ENCODE measurements at regions not wholly inside any gene's neighbourhood (a gene's known extent, or its start where the extent isn't known, plus 50 kb on each side); places are given as distances from the start of the nearest gene placed in this dataset.
"Not testable (repeated sequence)": the region's sequence is repeated elsewhere in the genome, so short reads cannot be mapped to it uniquely, and the experiment has no call there.

DNA sequence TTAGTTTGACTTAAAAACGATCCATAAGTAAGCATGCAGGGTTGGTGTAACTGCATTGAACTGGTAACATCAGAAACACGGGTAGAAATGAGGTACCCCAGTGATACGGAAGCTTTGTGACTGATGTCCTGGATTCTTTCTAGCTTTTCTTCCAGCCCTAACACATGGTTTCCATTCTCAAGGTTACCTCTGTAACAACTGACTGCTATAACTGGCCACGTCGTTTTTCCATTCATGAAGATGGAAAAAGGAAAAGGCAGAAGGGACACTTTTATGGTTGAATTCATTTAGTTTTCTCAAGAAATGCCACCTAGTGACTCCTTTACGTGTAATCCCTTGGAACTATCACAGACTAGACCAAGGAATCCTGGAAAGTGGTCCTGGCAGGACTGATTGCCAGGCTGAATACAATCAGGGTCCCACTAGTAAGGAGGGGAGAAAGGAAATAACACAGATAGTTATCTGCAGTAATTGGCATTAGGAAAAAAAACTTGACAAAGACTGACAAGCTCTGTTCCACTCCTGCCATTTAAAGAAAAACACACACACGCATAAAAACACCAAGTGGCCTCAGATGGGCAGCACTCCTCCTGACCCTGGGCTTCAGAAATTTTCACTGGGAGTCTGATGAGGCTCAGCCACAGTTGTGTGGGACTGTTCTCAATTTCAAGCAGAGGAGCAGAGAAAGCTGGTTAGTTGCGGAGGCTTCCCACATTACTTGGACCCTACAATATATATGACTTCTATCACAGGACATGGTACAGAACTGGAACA, 77.5 kb upstream of the ZNF169 start:
- Mint-ChIP-seq H3K27ac (peak overlapping the region; percentile 68), H3K27me3 (ENCODE audit: insufficient read depth) (no peaks in the 10 kb centered on the region; the same call in none of the 2 replicates), H3K4me3 (peak overlapping the region; percentile 26; the same call in 1 of the 2 replicates), H3K4me1 (ENCODE audit: low read depth) (peaks cover 31% of the 10 kb centered on the region), H3K9me3 (0 out of 2 replicates have a peak, but pooled peaks cover 1% of the 10 kb centered on the region), H3K36me3 (ENCODE audit: low read depth) (peaks cover 68% of the 10 kb centered on the region)
- DNase-seq: no peak
- TF ChIP-seq, protein P1, sequence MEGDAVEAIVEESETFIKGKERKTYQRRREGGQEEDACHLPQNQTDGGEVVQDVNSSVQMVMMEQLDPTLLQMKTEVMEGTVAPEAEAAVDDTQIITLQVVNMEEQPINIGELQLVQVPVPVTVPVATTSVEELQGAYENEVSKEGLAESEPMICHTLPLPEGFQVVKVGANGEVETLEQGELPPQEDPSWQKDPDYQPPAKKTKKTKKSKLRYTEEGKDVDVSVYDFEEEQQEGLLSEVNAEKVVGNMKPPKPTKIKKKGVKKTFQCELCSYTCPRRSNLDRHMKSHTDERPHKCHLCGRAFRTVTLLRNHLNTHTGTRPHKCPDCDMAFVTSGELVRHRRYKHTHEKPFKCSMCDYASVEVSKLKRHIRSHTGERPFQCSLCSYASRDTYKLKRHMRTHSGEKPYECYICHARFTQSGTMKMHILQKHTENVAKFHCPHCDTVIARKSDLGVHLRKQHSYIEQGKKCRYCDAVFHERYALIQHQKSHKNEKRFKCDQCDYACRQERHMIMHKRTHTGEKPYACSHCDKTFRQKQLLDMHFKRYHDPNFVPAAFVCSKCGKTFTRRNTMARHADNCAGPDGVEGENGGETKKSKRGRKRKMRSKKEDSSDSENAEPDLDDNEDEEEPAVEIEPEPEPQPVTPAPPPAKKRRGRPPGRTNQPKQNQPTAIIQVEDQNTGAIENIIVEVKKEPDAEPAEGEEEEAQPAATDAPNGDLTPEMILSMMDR (IDR thresholded peaks at IDR 0.05): no peak

DNA sequence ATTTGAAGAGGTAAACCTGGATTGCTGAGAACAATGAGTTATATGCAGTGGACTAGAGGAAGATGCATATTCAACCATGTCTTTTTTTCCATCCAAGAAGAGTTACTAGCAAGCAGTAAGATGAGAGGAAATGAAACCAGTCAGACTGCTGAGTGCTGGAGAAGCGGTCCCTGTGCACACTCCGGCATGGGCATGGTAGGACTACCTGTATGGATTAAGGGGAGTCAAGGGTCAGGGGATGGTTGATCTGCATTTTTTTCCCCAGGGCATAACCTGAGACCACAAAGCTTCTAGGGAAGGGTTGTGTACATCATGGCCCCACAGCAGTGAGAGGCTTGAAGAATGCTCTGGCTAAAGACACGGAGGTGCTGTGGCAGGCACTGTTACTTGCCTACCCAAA, 76.6 kb upstream of the ZNF169 start:
- H3K27ac Mint-ChIP-seq: 0 out of 2 replicates have a peak overlapping the region, but pooled peaks have one; percentile 54
- H3K9me3 Mint-ChIP-seq: peaks cover 10% of the 10 kb centered on the region
- H3K27me3 Mint-ChIP-seq (ENCODE audit: insufficient read depth): no peaks in the 10 kb centered on the region; the same call in 1 of the 2 replicates
- TF ChIP-seq, protein P1 (IDR thresholded peaks at IDR 0.05): no peak
- no peak for DNase-seq
- peaks cover 22% of the 10 kb centered on the region for H3K4me1 Mint-ChIP-seq (ENCODE audit: low read depth)
- H3K4me3 Mint-ChIP-seq: no peak overlapping the region
- peaks cover 68% of the 10 kb centered on the region for H3K36me3 Mint-ChIP-seq (ENCODE audit: low read depth)

DNA sequence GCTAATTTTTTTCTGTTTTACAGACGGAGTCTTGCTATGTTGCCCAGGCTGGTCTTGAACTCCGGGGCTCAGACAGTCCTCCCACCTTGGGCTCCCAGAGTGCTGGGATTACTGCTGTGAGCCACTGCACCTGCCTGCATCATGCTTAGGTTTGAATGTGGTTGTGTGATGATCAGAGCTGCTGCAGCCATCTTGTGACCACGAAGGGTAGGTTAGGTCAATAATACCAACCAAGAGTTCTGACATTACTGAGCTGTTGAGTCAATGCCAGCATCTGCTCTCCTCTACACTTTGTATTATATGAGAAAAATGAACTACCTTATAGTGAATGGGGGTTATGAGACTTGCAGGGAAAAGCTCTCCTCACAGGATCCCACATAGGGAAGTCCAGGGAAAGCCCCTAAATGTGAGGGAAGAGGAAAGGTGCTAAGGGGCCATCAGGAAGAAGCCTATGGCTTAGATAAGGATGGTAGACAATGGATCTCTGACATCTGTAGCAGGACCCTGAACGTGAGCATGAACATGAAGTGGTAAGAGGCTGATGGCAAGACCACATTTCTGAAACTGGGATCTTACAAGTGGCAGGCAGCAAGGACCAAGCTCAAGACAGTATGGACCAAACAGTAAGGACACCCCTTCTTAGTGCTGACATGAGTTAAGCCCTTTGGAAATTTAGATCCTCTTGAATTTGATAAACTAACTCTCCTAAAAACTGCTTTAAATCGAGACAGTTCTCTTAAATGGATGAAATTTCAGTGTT, 75.7 kb upstream of the ZNF169 start:
- peaks cover 76% of the 10 kb centered on the region for H3K36me3 Mint-ChIP-seq (ENCODE audit: low read depth)
- DNase-seq: no peak
- H3K9me3 Mint-ChIP-seq: peaks cover 18% of the 10 kb centered on the region
- H3K4me3 Mint-ChIP-seq: no peak overlapping the region
- no peak overlapping the region for H3K27ac Mint-ChIP-seq
- no peaks in the 10 kb centered on the region; the same call in none of the 2 replicates for H3K27me3 Mint-ChIP-seq (ENCODE audit: insufficient read depth)
- peaks cover 19% of the 10 kb centered on the region for H3K4me1 Mint-ChIP-seq (ENCODE audit: low read depth)
- TF ChIP-seq, protein P1 (IDR thresholded peaks at IDR 0.05): no peak

DNA sequence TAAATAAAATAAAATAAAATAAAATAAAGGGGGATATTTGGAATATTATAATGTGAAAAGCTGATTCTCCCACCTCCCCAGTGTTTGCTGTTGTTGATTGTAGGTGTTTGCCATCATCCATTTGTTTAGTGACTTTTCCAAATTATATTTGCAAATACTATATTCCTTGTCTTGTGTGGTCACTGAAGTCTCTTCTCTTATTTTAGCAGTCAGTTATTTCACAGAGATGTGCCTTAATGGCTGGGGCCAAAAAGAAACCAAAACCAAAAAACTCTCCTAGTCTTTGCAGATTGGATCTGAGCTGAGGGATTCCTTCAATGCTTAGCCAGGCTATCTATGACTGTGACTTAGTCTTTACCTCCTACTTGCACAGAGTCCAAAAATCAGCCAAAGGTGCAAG, 70.9 kb upstream of the ZNF169 start:
- Mint-ChIP-seq H3K9me3 (peaks cover 38% of the 10 kb centered on the region), H3K27me3 (ENCODE audit: insufficient read depth) (no peaks in the 10 kb centered on the region; the same call in 1 of the 2 replicates), H3K4me1 (ENCODE audit: low read depth) (no peaks in the 10 kb centered on the region), H3K27ac (no peak overlapping the region), H3K4me3 (no peak overlapping the region), H3K36me3 (ENCODE audit: low read depth) (peaks cover 80% of the 10 kb centered on the region)
- no peak for DNase-seq
- TF ChIP-seq, protein P1 (IDR thresholded peaks at IDR 0.05): no peak

DNA sequence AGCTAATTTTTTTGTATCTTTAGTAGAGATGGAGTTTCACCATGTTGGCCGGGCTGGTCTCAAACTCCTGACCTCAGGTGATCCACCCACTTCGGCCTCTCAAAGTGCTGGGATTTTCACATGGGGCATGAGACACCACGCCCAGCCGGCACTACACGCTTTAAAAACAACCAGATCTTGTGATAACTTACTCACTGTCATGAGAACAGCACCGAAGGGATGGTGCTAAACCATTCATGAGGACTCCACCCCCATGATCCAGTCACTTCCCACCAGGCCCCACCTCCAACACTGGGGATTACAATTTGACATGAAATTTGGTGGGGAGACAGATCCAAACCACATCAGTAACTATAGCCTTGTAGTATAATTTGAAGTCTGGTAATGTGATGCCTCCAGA, 67.4 kb upstream of the ZNF169 start:
- H3K27me3 Mint-ChIP-seq (ENCODE audit: insufficient read depth); H3K27ac Mint-ChIP-seq; H3K4me1 Mint-ChIP-seq (ENCODE audit: low read depth); DNase-seq; H3K4me3 Mint-ChIP-seq: not testable (repeated sequence)
- peaks cover 91% of the 10 kb centered on the region for H3K36me3 Mint-ChIP-seq (ENCODE audit: low read depth)
- peaks cover 68% of the 10 kb centered on the region for H3K9me3 Mint-ChIP-seq

DNA sequence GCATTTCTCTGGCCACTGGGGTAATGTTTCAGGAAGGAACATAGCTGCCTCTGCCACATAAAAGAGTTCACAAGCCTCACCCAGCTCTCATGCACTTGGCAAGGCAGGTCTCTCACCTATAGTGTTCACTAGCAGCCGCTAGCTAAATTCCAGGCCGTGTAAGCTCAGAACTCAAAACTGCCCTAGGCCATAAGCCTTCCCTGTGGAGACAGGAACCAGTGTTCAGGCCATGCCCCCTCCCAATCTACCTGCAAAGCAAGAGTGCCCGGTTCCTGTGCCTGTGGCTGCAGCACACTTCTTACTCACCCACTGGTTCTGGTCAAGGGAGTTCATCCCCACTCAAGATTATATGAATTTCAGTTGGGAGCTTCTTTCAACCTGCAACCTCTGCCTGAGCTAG, 60.7 kb upstream of the ZNF169 start:
- Mint-ChIP-seq H3K4me1 (ENCODE audit: low read depth) (no peaks in the 10 kb centered on the region), H3K36me3 (ENCODE audit: low read depth) (peaks cover 65% of the 10 kb centered on the region), H3K27ac (no peak overlapping the region)

More for the DNA sequence above, 60.7 kb upstream of the ZNF169 start:
- H3K4me3 Mint-ChIP-seq: no peak overlapping the region
- H3K9me3 Mint-ChIP-seq: peaks cover 69% of the 10 kb centered on the region
- TF ChIP-seq, protein P1 (IDR thresholded peaks at IDR 0.05): no peak
- DNase-seq: no peak
- H3K27me3 Mint-ChIP-seq (ENCODE audit: insufficient read depth): peaks cover 3% of the 10 kb centered on the region; the same call in 1 of the 2 replicates
